SK-N-SH (cell line): ENCODE measurements at regions not wholly inside any gene's neighbourhood (a gene's known extent, or its start where the extent isn't known, plus 50 kb on each side); places are given as distances from the start of the nearest gene placed in this dataset.

Source experiments
- CTCF ChIP-seq: fragments of 200-600 bp; sonication (generic); IDR thresholded peaks from 2 replicates; pipeline ENCODE4 v1.6.1; 2017; ENCODE audit warnings: antibody characterized with exemption, mild to moderate bottlenecking, moderate library complexity
- EZH2phosphoT487 ChIP-seq: fragments of 200-600 bp; sonication (generic); IDR thresholded peaks from 2 replicates; pipeline ENCODE4 v1.6.1; 2017; ENCODE audit warnings: low read depth, mixed run types, mild to moderate bottlenecking, antibody characterized with exemption, moderate library complexity, borderline replicate concordance
- FOXJ3 ChIP-seq: sonication (generic); formaldehyde crosslinking; IDR thresholded peaks from 2 replicates; pipeline ENCODE4 v1.5.1; 2020; ENCODE audit warnings: mild to moderate bottlenecking, missing genetic modification reagents
- JUND ChIP-seq: IDR thresholded peaks from 2 replicates; pipeline ENCODE4 v1.4.0; 2012
- POLR2AphosphoS5 ChIP-seq: IDR thresholded peaks from 2 replicates; pipeline ENCODE4 v1.6.1; 2012; ENCODE audit warnings: low read depth, low read length
- SIN3A ChIP-seq: IDR thresholded peaks from 2 replicates; pipeline ENCODE4 v1.6.1; 2012; ENCODE audit warnings: low read depth, mild to moderate bottlenecking, low read length, moderate library complexity, borderline replicate concordance
- YY1 ChIP-seq: IDR thresholded peaks from 2 replicates; pipeline ENCODE4 v1.4.0; 2012; ENCODE audit warnings: low read depth, mild to moderate bottlenecking

DNA sequence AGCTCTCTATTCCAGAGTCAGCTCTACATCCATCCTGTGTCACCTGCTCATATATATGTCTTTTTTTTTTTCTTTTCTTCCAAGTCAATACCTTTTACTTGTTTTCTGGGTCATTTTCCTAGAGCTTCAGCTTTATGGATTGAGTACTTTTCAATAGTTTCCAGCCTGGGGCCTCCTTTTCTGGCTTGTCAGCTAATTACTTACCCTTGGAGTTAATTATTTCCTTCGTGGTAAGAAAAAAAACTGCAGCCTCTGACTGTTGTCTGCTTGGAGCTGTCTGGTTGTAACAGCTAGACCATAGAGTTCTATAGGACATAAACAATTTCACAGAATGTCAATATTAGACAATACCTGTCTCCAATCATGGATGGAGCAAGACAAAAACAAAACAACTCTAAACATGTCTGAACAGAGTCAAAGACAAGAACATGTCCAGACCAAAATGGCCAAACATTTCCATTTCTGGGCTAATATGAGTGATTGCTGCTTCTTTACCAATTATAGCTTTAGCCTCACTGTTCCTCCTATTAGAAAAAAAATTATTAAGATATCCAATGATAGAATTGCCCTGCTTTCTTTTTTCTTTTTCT is 643.1 kb downstream of the SLC4A3 start:
- no peak for TF ChIP-seq CTCF
- TF ChIP-seq FOXJ3 (CRISPR knock-in tag) = no peak
- no peak for TF ChIP-seq EZH2phosphoT487
- no peak for TF ChIP-seq POLR2AphosphoS5
- no peak for TF ChIP-seq JUND
- TF ChIP-seq YY1 = no peak
- TF ChIP-seq SIN3A = no peak
